ENCODE measurements at regions not wholly inside any gene's neighbourhood (a gene's known extent, or its start where the extent isn't known, plus 50 kb on each side); places are given as distances from the start of the nearest gene placed in this dataset.

GRCh38 chr6:95837890-95838289, 177.9 kb upstream of the FUT9 start:
- no peak overlapping the region for H2AFZ ChIP-seq (ENCODE audit: low read length)
- no peaks in the 10 kb centered on the region for H3K79me2 ChIP-seq (ENCODE audit: insufficient read depth, low read length)
- DNase-seq (ENCODE audit: insufficient read length, low spot score, missing footprints): no peak
- no peaks in the 10 kb centered on the region for H3K4me1 ChIP-seq (ENCODE audit: insufficient read depth, low read length)
- H3K4me2 ChIP-seq (ENCODE audit: insufficient read depth, low read length): no peak overlapping the region
- H3K27me3 ChIP-seq (ENCODE audit: insufficient read depth, low read length): no peaks in the 10 kb centered on the region
- no peak overlapping the region for H3K4me3 ChIP-seq (ENCODE audit: insufficient read depth, low read length)
- no peak for TF ChIP-seq CTCF (IDR thresholded peaks at IDR 0.05; ENCODE audit: extremely low read depth, low read depth, low read length)
- no peaks in the 10 kb centered on the region for H3K9me3 ChIP-seq (ENCODE audit: low read depth, low read length)
- H3K36me3 ChIP-seq (ENCODE audit: insufficient read depth, low read length): no peaks in the 10 kb centered on the region
- no peak overlapping the region for H3K27ac ChIP-seq (ENCODE audit: low read depth, low read length)
- H4K20me1 ChIP-seq (ENCODE audit: insufficient read depth, low read length): no peaks in the 10 kb centered on the region

DNA sequence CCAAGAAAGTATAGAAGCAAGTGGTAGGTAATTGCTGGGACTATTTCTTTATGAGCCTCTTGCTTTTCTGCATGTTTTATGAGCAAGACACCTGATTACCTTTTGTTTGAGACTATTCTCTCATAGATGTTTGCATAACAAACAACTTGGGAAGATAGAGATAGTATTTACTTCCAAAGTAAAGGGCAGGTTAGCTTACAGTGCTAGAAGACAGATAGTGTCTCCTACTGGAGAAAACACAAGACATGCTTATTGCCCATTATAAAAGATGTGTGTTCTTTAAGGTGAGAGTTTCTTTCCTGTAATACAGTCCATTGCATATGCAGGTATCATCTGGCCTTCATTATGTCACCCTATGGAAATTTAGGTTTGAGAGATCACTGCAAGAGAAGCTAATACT, 174.2 kb upstream of the FUT9 start:
- no peak overlapping the region for H3K4me3 ChIP-seq (ENCODE audit: insufficient read depth, low read length)
- H3K36me3 ChIP-seq (ENCODE audit: insufficient read depth, low read length): no peaks in the 10 kb centered on the region
- H3K79me2 ChIP-seq (ENCODE audit: insufficient read depth, low read length): no peaks in the 10 kb centered on the region
- no peaks in the 10 kb centered on the region for H3K27me3 ChIP-seq (ENCODE audit: insufficient read depth, low read length)
- H3K9me3 ChIP-seq (ENCODE audit: low read depth, low read length): no peaks in the 10 kb centered on the region
- no peaks in the 10 kb centered on the region for H4K20me1 ChIP-seq (ENCODE audit: insufficient read depth, low read length)
- H3K27ac ChIP-seq (ENCODE audit: low read depth, low read length): no peak overlapping the region
- H3K4me1 ChIP-seq (ENCODE audit: insufficient read depth, low read length): no peaks in the 10 kb centered on the region
- no peak for TF ChIP-seq CTCF (IDR thresholded peaks at IDR 0.05; ENCODE audit: extremely low read depth, low read depth, low read length)
- no peak overlapping the region for H3K4me2 ChIP-seq (ENCODE audit: insufficient read depth, low read length)
- H2AFZ ChIP-seq (ENCODE audit: low read length): no peak overlapping the region
- no peak for DNase-seq (ENCODE audit: insufficient read length, low spot score, missing footprints)

GRCh38 chr6:95846652-95847051, 169.1 kb upstream of the FUT9 start:
- Histone ChIP-seq H3K4me1 (ENCODE audit: insufficient read depth, low read length) (no peaks in the 10 kb centered on the region), H2AFZ (ENCODE audit: low read length) (no peak overlapping the region), H3K4me3 (ENCODE audit: insufficient read depth, low read length) (no peak overlapping the region), H3K27ac (ENCODE audit: low read depth, low read length) (no peak overlapping the region), H3K79me2 (ENCODE audit: insufficient read depth, low read length) (no peaks in the 10 kb centered on the region), H3K4me2 (ENCODE audit: insufficient read depth, low read length) (no peak overlapping the region), H3K27me3 (ENCODE audit: insufficient read depth, low read length) (no peaks in the 10 kb centered on the region), H4K20me1 (ENCODE audit: insufficient read depth, low read length) (no peaks in the 10 kb centered on the region), H3K36me3 (ENCODE audit: insufficient read depth, low read length) (no peaks in the 10 kb centered on the region), H3K9me3 (ENCODE audit: low read depth, low read length) (no peaks in the 10 kb centered on the region)
- DNase-seq (ENCODE audit: insufficient read length, low spot score, missing footprints): no peak
- TF ChIP-seq CTCF (IDR thresholded peaks at IDR 0.05; ENCODE audit: extremely low read depth, low read depth, low read length): no peak

- no peaks in the 10 kb centered on the region for H3K79me2 ChIP-seq (ENCODE audit: insufficient read depth, low read length)
- no peak overlapping the region for H3K4me3 ChIP-seq (ENCODE audit: insufficient read depth, low read length)
- no peak for TF ChIP-seq CTCF (IDR thresholded peaks at IDR 0.05; ENCODE audit: extremely low read depth, low read depth, low read length)
- no peaks in the 10 kb centered on the region for H3K27me3 ChIP-seq (ENCODE audit: insufficient read depth, low read length)
- H3K4me2 ChIP-seq (ENCODE audit: insufficient read depth, low read length): no peak overlapping the region
- H3K4me1 ChIP-seq (ENCODE audit: insufficient read depth, low read length): no peaks in the 10 kb centered on the region
- no peaks in the 10 kb centered on the region for H3K36me3 ChIP-seq (ENCODE audit: insufficient read depth, low read length)
- DNase-seq (ENCODE audit: insufficient read length, low spot score, missing footprints): no peak
- H3K9me3 ChIP-seq (ENCODE audit: low read depth, low read length): no peaks in the 10 kb centered on the region
- no peaks in the 10 kb centered on the region for H4K20me1 ChIP-seq (ENCODE audit: insufficient read depth, low read length)
- H3K27ac ChIP-seq (ENCODE audit: low read depth, low read length): no peak overlapping the region
- no peak overlapping the region for H2AFZ ChIP-seq (ENCODE audit: low read length)
Observed at GRCh38 chr6:95847061-95847460, 168.7 kb upstream of the FUT9 start.

All from osteoblast (primary cell).